ENCODE measurements at regions not wholly inside any gene's neighbourhood (a gene's known extent, or its start where the extent isn't known, plus 50 kb on each side); places are given as distances from the start of the nearest gene placed in this dataset.
A peak's percentile ranks its signal among the peaks of the same experiment; 100 is the strongest.

GRCh38 chr7:25861601-25862260 lies 290.3 kb upstream of the NFE2L3 start:
- no peak for DNase-seq (ENCODE audit: low spot score)

DNA sequence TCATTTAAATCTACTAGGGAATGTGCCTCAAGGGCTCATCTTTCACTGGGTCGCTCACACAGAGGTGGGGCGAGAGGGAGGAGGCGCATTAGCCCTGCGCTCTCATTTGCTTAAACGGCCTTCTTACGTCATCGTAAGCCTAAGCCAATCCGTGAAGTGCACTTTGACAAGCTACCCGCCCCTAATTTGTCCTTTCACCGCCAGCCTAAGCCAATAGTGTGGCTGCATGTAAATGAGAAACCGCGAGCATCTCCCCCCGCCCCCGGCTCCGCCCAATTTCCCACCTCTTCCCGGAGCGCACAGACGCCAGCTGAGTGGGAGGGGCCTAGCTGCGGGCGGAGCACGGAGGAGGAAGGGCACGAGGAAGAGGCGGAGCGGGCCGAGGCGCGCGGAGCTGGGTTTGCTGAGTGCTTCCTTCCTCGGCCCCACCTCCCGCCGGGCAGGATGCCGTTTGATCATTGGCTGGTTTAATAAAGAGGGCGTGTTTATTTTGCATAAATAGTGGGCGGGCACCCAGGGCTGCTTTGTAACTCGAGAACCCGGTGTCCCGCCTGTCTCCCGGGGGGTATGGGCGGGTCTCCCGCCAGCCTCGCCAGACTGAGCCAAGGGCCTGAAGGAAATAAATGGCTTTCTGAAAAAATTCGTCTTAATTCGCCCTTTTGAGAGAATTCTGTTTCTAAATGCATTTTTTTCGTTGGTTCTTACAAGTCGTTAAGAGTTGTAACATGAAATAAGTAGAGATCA lies 289.6 kb upstream of the NFE2L3 start:
- peak; percentile 73 for DNase-seq (ENCODE audit: low spot score)

DNA sequence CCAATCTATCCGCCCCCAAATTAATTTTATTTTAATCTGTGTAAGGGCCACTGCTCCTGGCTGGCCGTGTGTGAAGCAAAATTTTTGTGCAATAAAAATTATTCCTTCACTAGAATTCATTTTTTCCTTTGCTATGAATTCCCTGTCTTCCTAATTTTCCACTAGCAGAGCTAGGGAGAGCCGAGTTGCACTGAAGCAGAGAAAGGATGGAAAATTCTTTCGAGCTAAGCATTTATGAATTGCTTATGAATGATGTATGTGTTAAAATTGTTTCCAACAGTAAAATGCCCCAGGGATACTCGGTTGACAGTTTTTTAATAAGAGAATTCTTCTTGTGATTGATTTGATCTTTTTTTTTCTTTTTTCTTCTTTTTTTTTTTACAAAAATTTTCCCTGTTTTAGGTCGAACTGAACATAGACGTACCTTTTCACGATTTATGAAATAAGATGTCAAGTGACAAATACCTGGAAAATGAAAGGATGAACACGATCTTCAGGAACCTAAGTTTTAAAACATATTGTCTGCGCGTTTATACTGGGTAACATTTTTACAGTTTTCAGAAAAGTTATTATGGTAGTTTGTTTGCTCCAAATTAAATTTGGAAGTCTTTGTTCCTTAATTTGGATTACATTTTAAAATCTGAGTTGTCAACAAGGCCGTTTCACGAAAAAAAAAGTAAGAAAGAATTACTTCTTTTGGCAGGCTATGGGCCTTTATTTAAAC lies 288.8 kb upstream of the NFE2L3 start:
- no peak for DNase-seq (ENCODE audit: low spot score)

GRCh38 chr7:25863729-25864110 lies 288.3 kb upstream of the NFE2L3 start:
- no peak for DNase-seq (ENCODE audit: low spot score)

- DNase-seq (ENCODE audit: low spot score) = no peak
These were observed 287.5 kb upstream of the NFE2L3 start for GRCh38 chr7:25864511-25864910.

DNA sequence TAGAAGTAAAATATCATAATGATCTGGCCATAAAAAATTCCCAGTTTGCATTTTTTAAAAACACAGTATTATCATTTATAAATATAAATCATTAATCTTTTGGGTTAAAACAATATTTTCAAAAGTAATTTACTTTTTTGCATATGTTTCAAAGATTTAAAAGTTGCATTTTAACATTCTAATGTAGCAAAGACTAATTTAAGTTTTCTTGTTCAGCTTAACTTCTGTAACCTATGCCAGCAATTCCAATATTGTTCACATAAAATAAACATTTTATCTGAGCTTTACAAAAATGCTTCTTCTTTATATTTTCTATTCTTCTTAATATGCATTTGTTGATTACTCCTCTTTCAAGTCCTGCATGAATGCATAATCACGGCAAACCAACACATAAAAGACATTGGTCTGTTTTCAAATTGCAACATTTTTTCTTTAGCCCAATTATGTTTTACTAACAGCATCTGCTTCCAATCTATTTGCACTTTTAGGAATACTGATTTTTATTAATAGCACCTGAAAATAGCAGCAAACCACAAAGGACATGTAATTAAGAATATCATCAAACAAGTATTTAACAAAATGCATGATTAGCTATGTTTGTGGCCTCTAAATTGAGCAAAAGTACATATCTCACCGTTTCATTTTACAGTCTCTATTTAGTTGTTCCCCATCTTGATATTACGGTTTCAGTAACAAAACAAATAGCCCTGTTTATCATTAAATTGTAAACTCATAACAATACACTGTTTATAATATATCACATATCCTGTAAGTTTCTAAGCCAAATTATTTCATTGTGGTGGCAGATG lies 286.9 kb upstream of the NFE2L3 start:
- no peak for DNase-seq (ENCODE audit: low spot score)

- no peak for DNase-seq (ENCODE audit: low spot score)
These were observed 283.5 kb upstream of the NFE2L3 start for GRCh38 chr7:25868509-25868908.

DNA sequence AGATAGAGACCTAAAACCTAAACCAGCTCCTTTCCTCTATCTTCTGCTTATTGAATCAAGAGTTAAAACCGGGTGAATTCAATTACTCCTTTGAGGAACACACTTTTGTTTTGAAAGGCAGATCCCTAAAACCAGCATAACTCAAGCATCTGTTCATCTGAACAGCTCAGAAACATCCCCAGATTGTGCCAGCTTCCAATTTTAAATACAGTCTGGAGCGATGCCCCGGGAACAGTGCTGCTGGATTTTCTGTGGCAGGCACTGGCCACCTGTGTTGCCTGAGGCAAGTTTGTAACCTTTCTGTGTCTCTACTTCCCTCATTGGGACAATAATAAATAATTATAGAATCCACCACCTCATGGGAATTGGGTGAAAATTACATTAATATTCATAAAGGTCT lies 281.4 kb upstream of the NFE2L3 start:
- no peak for DNase-seq (ENCODE audit: low spot score)

DNA sequence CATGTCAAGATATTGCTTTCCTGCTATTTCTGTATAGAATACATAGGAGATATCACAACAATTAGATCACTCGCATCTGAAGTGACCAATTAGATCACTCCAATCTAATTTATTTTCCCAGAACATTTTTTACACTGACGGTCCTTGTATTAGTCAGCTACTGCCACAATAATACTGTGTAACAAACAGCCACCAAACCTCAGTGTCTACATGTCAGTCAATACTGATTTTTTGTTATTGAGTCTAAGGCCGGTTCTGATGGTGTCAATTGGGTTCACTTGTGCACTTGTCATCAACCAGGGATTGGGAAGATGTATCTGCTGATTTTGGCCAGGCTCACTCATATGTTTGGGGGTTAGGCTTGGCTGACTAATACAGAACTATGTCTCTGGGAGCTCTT lies 275.9 kb upstream of the NFE2L3 start:
- DNase-seq (ENCODE audit: low spot score) = no peak

GRCh38 chr7:25877802-25878789 lies 273.9 kb upstream of the NFE2L3 start:
- no peak for DNase-seq (ENCODE audit: low spot score)

GRCh38 chr7:25879799-25880198 lies 272.2 kb upstream of the NFE2L3 start:
- no peak for DNase-seq (ENCODE audit: low spot score)

DNA sequence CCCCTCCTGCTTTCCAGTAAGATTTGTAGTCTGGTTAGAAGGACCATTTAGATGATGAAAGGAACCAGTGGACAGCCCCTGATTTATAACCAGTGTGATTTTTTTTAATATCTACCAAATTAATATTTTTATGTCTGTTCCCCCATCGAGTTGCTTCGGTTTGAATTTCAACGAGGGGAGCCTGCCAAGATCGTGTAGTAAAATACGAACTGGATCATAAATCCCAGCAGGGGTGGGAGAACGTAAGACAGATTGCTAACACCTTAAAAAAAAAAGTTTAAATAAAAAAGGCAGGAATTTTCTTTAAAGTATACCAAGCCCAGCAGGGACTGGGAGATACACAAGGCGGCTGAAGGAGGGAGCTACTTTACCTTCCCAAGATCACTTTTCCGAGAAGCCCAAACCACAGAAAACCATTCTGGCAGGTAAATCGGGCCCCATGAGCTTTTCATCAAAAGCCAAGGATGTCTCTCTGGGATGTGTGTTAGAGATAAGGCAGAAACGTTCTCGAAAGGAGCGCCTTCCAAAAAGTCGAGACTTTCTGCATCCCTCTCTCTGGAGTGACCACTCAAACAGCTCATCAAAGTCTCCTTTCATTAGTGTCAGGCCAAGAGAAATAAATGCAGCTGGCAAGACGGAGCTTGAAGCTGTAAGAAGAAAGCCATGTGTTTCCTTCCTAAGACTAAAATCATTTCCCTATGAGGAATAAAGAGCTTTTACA lies 270.5 kb upstream of the NFE2L3 start:
- DNase-seq (ENCODE audit: low spot score) = no peak

GRCh38 chr7:25882151-25882773 lies 269.7 kb upstream of the NFE2L3 start:
- no peak for DNase-seq (ENCODE audit: low spot score)

- no peak for DNase-seq (ENCODE audit: low spot score)
These were observed 267.7 kb upstream of the NFE2L3 start for GRCh38 chr7:25884265-25884828.

DNA sequence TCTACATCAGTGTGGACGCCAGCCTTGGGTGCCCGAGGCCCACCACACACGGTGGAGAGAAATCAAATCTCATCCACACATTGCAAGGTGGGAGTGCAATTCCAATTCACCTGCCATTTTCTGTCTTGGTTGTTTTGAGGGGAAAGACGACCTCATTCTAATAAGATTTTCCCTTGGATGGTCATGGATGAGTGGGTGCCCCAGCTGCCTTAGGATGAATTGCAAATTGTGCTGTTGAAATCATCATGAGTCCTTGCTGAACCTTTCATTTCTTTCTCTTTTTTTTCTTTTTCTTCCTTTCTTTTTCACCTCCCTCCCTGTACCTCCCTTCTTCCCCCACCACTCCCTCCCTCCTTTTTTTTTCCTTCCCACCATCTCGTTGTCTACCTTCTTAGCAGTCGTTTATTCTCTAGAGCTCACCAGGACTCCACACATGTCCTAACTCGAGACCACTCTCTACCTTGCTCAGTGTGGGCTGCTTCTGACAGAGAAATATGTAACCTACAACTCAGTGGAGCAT lies 266.9 kb upstream of the NFE2L3 start:
- no peak for DNase-seq (ENCODE audit: low spot score)

- no peak for DNase-seq (ENCODE audit: low spot score)
These were observed 265.4 kb upstream of the NFE2L3 start for GRCh38 chr7:25886387-25887240.

DNA sequence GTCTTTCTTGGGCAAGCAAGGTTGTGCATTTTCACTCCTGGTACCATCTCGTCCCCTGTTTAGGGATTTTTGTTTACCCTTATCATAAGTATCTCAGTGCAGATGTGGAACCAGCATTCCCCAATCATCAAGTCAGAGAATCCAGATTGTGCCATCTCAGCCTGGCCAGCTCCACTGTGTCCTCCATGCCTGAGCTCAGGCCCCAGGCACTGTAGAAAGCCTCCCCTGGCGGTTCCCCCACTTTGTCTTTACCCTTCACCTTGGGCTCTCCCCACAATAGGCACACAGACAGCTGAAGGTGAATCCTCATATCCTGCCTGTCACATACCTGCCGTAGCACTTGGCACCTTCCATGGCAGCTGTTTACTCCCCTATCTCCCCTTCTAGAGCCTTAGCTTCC lies 264.7 kb upstream of the NFE2L3 start:
- DNase-seq (ENCODE audit: low spot score) = no peak

DNA sequence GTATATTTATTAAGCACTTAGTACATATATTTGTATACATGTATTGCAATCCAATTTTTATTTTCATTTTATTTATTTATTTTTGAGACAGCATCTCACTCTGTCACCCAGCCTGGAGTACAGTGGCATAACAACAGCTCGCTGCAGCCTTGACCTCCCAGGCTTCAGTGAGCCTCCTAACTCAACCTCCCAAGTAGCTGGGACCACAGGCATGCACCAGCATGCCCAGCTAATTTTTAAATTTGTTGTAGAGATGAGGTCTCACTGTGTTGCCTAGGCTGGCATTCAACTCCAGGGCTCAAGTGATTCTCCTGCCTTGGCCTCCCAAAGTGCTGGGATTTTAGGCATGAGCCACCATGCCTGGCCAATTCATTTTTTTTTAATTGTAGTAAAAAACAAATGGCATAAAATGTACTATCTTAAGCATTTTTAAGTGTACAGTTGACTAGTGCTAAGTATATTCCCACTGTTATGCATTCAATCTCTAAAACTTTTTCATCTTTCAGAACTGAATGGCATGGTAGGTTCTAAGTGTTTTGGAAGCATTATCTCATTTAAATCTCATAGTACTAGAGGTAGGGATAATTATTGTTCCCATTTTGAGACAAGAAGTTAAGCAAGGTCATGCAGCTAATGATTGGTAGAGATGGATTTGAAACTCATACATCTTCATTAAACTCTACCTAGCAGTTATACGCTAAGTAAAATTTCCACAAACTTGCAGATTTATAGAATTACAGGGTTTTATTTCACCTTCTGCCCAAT lies 264.0 kb upstream of the NFE2L3 start:
- DNase-seq (ENCODE audit: low spot score) = no peak
